ENCODE measurements at regions not wholly inside any gene's neighbourhood (a gene's known extent, or its start where the extent isn't known, plus 50 kb on each side); places are given as distances from the start of the nearest gene placed in this dataset.

DNA sequence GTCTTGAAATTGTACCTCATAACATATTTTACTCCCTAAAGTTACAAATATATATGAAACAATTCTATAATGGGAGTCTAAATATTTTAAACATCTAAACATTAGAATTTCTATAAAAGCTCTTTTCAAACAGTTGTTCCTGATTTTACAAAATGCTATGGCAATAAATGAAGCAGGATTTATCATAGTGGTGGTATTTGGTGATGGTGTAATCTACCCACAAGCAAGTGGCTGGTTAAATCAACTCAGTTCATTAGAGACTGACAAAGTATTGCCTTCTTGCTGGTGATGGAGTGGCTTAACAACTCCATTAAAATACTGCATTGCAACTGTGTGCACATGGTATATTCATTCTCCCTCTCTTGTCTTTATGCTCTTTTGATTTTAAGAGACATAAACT lies 138.9 kb downstream of the PMAIP1 start:
- Histone ChIP-seq H3K79me2 (ENCODE audit: insufficient read depth, low read length) (no peaks in the 10 kb centered on the region), H3K9me3 (ENCODE audit: insufficient read depth, low read length) (peaks cover 4% of the 10 kb centered on the region; the same call in 1 of the 2 replicates), H2AFZ (ENCODE audit: low read depth, low read length, severe bottlenecking) (no peak overlapping the region), H3K4me2 (ENCODE audit: low read depth, low read length, poor library complexity, severe bottlenecking) (no peak overlapping the region), H3K36me3 (ENCODE audit: low read length) (no peaks in the 10 kb centered on the region), H3F3A (ENCODE audit: insufficient read depth) (no peaks in the 10 kb centered on the region), H3K9me2 (replicated peaks; ENCODE audit: insufficient read depth, low read length) (no peaks in the 10 kb centered on the region; the same call in 1 of the 2 replicates), H4K20me1 (ENCODE audit: low read depth, low read length) (no peaks in the 10 kb centered on the region), H3K27ac (ENCODE audit: low read depth, low read length) (no peak overlapping the region), H3K27me3 (ENCODE audit: low read length) (peaks cover 4% of the 10 kb centered on the region; the same call in 1 of the 2 replicates), H3K9ac (ENCODE audit: low read length) (no peak overlapping the region), H3K4me3 (ENCODE audit: insufficient read depth, low read length, poor library complexity, severe bottlenecking) (no peak overlapping the region)
- TF ChIP-seq EZH2phosphoT487 (conservative IDR thresholded peaks at IDR 0.05; ENCODE audit: low read length): no peak
- TF ChIP-seq, protein P1, sequence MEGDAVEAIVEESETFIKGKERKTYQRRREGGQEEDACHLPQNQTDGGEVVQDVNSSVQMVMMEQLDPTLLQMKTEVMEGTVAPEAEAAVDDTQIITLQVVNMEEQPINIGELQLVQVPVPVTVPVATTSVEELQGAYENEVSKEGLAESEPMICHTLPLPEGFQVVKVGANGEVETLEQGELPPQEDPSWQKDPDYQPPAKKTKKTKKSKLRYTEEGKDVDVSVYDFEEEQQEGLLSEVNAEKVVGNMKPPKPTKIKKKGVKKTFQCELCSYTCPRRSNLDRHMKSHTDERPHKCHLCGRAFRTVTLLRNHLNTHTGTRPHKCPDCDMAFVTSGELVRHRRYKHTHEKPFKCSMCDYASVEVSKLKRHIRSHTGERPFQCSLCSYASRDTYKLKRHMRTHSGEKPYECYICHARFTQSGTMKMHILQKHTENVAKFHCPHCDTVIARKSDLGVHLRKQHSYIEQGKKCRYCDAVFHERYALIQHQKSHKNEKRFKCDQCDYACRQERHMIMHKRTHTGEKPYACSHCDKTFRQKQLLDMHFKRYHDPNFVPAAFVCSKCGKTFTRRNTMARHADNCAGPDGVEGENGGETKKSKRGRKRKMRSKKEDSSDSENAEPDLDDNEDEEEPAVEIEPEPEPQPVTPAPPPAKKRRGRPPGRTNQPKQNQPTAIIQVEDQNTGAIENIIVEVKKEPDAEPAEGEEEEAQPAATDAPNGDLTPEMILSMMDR (IDR thresholded peaks at IDR 0.05; ENCODE audit: insufficient read depth, low read length, poor library complexity, severe bottlenecking): no peak

DNA sequence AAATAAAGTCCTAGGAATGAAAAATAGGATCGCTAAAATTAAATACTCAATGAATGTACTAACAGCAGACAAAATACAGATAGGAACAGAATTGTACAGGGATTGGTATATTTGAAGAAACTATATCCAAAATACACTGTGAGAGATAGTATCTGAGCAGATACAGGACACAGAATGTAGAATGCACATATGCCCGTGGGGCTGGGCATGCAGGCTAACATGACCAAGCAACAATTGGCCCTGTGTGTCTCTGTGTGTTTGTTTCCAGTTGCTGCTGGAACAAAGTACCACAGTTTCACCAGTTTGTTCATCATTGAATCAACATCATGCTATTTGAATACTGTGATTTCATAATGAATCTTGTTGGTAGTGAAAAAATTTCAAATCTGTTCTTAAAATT lies 127.6 kb downstream of the PMAIP1 start:
- Histone ChIP-seq H3K79me2 (ENCODE audit: insufficient read depth, low read length) (no peaks in the 10 kb centered on the region), H3K9ac (ENCODE audit: low read length) (no peak overlapping the region), H3K4me2 (ENCODE audit: low read depth, low read length, poor library complexity, severe bottlenecking) (no peak overlapping the region), H3K9me2 (replicated peaks; ENCODE audit: insufficient read depth, low read length) (no peaks in the 10 kb centered on the region), H4K20me1 (ENCODE audit: low read depth, low read length) (no peaks in the 10 kb centered on the region), H3K27ac (ENCODE audit: low read depth, low read length) (no peak overlapping the region), H3K36me3 (ENCODE audit: low read length) (no peaks in the 10 kb centered on the region), H3F3A (ENCODE audit: insufficient read depth) (no peaks in the 10 kb centered on the region), H3K9me3 (ENCODE audit: insufficient read depth, low read length) (no peaks in the 10 kb centered on the region), H3K27me3 (ENCODE audit: low read length) (no peaks in the 10 kb centered on the region), H2AFZ (ENCODE audit: low read depth, low read length, severe bottlenecking) (no peak overlapping the region), H3K4me3 (ENCODE audit: insufficient read depth, low read length, poor library complexity, severe bottlenecking) (no peak overlapping the region)
- TF ChIP-seq EZH2phosphoT487 (conservative IDR thresholded peaks at IDR 0.05; ENCODE audit: low read length): no peak
- TF ChIP-seq, protein P1 (IDR thresholded peaks at IDR 0.05; ENCODE audit: insufficient read depth, low read length, poor library complexity, severe bottlenecking): no peak

DNA sequence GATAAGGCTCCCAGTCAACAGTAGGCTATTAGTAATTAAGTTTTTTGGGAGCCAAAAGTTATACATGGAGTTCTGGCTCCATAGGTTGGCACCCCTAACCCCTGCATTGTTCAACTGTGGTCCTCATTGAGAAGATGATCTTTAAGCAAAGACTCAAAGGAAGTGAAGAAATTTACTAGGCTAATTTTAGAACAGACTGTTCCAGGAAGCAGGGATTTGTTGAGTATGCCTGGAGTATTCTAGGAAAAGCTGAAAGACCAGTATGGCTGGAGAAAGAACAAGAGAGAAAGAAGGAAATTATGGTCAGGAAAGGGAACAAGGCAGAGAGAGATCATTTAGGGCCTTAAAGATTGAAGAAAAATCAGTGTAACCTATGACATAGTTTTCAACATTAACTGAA lies 125.1 kb downstream of the PMAIP1 start:
- Histone ChIP-seq H3K9ac (ENCODE audit: low read length) (no peak overlapping the region), H3K4me3 (ENCODE audit: insufficient read depth, low read length, poor library complexity, severe bottlenecking) (no peak overlapping the region), H3K27ac (ENCODE audit: low read depth, low read length) (no peak overlapping the region), H3K79me2 (ENCODE audit: insufficient read depth, low read length) (no peaks in the 10 kb centered on the region), H2AFZ (ENCODE audit: low read depth, low read length, severe bottlenecking) (no peak overlapping the region), H3K36me3 (ENCODE audit: low read length) (no peaks in the 10 kb centered on the region), H3K9me3 (ENCODE audit: insufficient read depth, low read length) (no peaks in the 10 kb centered on the region), H3K27me3 (ENCODE audit: low read length) (no peaks in the 10 kb centered on the region), H4K20me1 (ENCODE audit: low read depth, low read length) (no peaks in the 10 kb centered on the region), H3F3A (ENCODE audit: insufficient read depth) (no peaks in the 10 kb centered on the region), H3K4me2 (ENCODE audit: low read depth, low read length, poor library complexity, severe bottlenecking) (no peak overlapping the region), H3K9me2 (replicated peaks; ENCODE audit: insufficient read depth, low read length) (no peaks in the 10 kb centered on the region)
- TF ChIP-seq, protein P1 (IDR thresholded peaks at IDR 0.05; ENCODE audit: insufficient read depth, low read length, poor library complexity, severe bottlenecking): no peak
- no peak for TF ChIP-seq EZH2phosphoT487 (conservative IDR thresholded peaks at IDR 0.05; ENCODE audit: low read length)
